ENCODE measurements at regions not wholly inside any gene's neighbourhood (a gene's known extent, or its start where the extent isn't known, plus 50 kb on each side); places are given as distances from the start of the nearest gene placed in this dataset.
"Not testable (repeated sequence)": the region's sequence is repeated elsewhere in the genome, so short reads cannot be mapped to it uniquely, and the experiment has no call there.

DNA sequence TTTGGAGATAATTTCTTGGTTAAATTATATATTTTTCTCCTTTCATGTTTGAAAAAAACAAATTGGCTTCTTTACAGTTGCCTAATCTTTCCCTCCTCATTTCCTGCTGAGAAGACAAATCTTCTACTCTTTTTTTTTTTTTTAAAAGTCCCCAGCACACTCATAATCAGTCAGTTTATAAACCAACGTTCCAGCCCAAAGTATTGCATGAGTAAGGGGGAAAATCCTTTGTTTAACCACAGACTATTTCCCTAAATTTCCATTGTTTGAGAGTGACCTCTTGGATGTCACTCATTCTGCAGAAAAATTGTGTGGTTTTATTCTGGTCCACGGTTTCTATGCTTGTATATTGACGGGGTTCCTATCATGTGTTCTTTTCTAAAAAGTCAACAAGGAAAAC, 55.1 kb upstream of the TLR4 start:
- no peak for DNase-seq

DNA sequence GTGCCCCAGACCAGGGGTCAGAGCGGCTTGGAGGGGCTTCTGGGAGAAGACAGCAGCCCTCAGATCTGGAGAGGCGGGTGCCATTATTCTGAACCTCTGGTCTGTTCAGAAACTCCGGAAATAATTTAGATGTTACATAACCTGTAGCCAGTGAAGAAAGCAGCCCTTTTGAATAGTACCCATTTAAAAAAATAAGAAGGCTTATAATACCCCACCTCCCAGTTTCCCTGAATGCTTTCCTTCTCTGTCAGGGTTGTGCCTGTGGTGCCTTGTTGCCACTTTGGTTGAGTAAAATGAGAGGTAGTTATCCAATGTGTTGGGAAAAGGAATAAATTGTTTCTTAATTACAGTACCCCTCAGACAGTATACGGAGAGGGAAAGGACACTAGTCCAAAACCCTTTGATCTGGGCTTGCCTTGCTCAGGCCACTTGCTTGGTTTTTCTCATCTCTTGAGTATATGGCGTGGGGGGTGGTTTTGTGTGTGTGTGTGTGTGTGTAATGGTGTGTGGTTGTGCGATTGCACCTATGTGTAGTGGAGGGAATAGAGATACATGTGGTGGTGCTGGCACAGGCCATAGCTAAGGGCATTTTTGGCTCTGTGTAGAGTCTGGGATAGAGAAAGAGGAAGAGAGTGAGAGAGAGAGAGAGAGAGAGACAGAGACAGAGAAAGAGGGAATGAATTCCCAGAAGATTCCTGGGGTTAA, 59.1 kb upstream of the TLR4 start:
- DNase-seq = no peak

DNA sequence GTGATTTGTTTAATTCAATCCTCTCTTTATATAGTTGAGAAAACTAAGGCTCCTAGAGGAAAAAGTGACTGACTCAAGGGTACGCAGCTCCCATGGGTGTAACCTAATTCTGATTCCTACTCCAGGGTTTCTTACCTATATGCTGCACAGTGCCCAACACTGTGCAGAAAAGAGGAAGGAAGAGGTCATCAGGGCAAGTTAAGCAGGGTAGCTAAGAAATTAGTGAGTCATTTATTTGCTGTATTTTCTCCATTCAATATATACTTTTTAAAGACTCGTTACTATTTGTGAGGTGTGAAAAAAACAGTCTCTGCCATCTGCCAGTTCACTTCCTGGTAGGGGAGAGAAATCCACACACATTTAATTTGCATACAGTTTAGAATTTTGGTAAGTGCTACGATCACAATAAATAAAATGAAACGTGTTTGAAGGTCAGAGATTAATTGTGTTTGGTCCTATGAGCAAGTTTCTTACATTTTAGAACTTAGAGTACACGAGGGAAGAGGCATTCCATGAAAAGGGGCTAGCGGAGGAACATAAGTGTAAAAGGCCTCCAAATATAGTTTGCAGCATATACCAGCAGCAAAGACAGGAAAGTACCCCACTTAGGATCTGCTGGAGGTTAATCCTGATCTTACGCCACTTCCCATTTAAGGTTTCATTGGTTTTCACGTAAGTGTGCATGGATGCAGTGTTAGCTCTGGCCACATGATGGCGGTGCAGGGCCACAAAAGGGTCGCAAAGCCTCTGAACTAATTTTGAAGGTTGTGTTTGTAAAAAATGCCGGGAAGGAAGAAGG, 59.9 kb upstream of the TLR4 start:
- DNase-seq = peak; percentile 35

- DNase-seq = no peak
Observed at GRCh38 chr9:117643288-117643654, 60.9 kb upstream of the TLR4 start.

DNA sequence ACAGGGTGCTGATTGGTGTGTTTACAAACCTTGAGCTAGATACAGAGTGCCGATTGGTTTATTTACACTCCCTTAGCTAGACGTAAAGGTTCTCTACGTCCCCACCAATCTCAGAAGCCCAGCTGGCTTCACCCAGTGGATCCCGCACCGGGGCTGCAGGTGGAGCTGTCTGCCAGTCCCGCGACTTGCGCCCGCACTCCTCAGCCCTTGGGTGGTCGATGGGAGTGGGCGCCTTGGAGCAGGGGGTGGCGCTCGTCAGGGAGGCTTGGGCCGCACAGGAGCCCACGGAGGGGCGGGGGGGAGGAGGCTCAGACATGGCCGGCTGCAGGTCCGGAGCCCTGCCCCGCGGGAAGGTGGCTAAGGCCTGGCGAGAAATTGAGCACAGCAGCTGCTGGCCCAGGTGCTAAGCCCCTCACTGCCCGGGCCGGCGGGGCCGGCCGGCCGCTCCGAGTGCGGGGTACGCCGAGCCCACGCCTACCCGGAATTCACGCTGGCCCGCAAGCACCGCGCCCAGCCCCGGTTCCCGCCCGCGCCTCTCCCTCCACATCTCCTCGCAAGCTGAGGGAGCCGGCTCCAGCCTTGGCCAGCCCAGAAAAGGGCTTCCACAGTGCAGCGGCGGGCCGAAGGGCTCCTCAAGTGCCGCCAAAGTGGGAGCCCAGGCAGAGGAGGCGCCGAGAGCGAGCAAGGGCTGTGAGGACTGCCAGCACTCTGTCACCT, 61.5 kb upstream of the TLR4 start:
- not testable (repeated sequence) for DNase-seq

GRCh38 chr9:117636681-117637080, 67.5 kb upstream of the TLR4 start:
- no peak for DNase-seq

DNA sequence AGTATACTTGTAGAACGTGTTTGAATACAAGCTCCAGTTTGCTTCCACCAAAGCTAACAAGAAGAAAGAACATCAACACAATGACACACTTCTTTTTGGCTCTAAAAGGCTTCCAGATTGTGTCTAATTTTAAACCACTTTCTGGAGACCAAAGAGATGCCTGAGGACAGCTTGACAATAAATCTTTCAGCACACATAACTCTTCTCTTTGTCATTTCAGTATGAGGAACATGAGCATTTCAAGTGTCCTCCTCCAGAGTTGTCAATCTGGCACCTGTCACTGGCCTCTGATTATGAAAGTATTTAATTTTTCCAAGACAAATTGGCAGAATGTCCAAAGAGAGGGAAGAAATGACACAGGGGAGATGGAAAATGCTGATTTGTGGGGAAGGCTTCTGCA, 79.0 kb upstream of the TLR4 start:
- no peak for DNase-seq

GRCh38 chr9:117624106-117624505, 80.1 kb upstream of the TLR4 start:
- no peak for DNase-seq

DNA sequence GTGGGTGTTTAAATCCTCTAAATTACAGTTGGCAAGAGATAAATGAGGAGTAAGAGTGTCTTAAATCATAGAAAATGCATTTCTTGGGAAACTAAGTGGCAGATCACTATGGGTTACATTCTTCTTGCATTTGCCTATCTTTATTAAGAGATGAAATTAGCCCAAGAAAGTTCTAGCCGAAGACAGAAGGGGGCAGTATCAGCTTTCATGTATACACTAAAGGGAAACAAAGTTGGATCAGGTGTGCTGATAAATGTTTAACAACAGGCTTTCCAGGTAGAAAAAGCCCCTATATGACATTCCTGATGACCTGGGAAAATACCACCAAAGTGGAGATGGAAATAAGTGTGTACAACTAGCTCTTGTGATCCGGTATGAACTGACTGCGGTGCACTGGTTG, 81.9 kb upstream of the TLR4 start:
- DNase-seq = no peak

DNA sequence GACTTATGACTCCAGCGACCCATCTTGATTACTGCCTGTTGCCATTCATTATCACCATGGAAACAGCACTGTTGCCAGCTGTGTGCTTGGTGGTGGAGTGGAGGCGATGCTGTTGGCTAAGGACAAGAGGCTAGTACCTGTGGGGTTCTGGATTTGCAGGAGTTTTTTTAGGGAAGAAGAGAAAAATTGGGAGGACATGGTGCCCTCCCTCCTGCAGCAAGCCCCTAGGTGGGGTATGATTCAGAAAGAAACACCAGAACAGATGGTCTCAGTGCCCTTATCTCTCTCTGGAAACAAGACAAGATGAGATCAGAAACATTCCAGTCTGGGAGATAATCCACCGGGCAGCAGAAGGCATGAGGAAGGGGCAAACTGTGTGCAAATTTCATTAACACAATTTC, 87.8 kb upstream of the TLR4 start:
- no peak for DNase-seq

DNA sequence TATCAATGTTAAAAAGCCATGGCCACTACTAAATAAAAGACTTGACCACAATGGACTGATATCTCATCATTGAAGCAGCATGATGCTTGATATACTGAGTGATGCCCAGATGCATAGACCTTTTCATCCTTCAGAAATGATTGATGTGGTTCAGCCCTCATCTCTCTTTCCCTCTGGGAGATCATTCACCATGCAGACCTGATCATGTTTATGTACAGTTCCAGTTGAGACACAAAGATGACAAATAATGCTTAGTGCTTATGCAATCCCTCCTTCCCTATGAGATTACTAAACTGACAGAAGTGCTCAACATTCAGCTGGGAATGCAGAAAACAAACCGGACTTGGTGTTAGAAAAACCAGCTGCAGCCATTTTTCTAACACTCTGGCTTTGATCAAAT, 91.9 kb upstream of the TLR4 start:
- no peak for DNase-seq

GRCh38 chr9:117597977-117598376, 106.2 kb upstream of the TLR4 start:
- no peak for DNase-seq

- DNase-seq = no peak
Observed at GRCh38 chr9:117596678-117597077, 107.5 kb upstream of the TLR4 start.

GRCh38 chr9:117595650-117596049, 108.6 kb upstream of the TLR4 start:
- DNase-seq = no peak

GRCh38 chr9:117587263-117587662, 116.9 kb upstream of the TLR4 start:
- DNase-seq = no peak

- no peak for DNase-seq
Observed at GRCh38 chr9:117574099-117574498, 130.1 kb upstream of the TLR4 start.

- no peak for DNase-seq
Observed at GRCh38 chr9:117564839-117565238, 139.4 kb upstream of the TLR4 start.

DNA sequence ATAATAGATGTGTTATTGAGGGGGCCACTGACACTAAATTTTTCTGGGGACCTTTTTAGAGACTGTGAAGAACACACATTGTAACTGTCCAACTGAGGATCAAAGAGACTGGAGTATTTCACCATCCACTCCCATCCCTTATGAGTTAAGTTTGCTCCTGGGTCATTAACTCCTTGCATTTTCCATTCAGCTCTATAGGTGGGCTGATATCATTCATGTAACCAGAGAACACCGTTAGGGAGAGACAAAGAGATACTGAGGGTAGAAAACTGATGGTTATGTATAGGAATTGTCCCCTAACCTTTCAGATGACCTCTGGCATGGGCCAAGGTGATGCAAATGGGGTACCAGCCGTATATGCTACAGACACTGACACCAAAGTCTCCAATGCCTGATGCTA, 142.4 kb upstream of the TLR4 start:
- DNase-seq = no peak

GRCh38 chr9:117555964-117556629, 141.2 kb upstream of the ASTN2 start:
- no peak for DNase-seq

DNA sequence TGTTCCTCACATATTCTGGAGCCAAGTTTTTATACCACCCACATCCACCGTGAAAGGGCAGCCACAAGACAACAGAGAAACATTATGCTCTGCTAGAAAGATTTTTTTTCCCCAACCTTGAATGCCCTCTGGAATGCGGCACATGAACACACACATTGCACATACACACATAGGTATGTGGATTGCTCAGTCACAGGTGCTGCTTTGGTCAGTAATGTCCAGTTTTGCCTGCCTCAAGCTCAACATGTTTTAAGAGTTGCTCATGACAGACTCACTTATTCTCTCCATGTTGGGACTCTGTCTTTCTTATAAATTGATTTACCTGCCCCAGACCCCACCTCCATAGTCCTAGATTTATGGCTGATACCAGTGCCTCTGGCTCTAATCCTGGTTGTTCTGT, 138.0 kb upstream of the ASTN2 start:
- no peak for DNase-seq

GRCh38 chr9:117551171-117551570, 136.3 kb upstream of the ASTN2 start:
- DNase-seq = no peak

- no peak for DNase-seq
Observed at GRCh38 chr9:117549444-117549843, 134.6 kb upstream of the ASTN2 start.

DNA sequence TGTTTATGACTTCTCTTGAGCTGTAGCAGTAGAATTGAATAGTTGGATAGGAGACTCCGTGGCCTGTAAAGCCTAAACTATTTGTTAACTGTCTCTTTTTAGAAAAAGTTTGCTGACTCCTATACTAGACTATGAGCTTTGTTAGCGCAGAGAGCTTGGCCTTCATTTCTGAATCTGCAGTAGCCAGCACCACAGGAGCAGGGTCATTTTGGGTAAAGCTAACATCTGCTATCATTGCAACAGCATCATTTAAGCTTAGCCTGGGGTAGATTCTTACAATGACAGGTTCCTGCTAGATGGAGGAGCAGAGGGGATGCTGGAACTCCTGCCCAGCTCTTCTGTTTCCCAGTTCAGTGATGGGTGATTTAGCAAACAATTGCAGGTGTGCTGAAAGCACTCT, 133.7 kb upstream of the ASTN2 start:
- DNase-seq = no peak

- no peak for DNase-seq
Observed at GRCh38 chr9:117547904-117548303, 133.0 kb upstream of the ASTN2 start.

Data from amniotic stem cell (primary cell).